HTR-8/SVneo (cell line): ENCODE measurements at regions not wholly inside any gene's neighbourhood (a gene's known extent, or its start where the extent isn't known, plus 50 kb on each side); places are given as distances from the start of the nearest gene placed in this dataset.
"Not testable (repeated sequence)": the region's sequence is repeated elsewhere in the genome, so short reads cannot be mapped to it uniquely, and the experiment has no call there.

Source experiments
- DNase-seq: peaks from one replicate; pipeline ENCODE4 v3.0.0; 2011; ENCODE audit warnings: low spot score, mixed read lengths; ENCODE audit not compliant: insufficient read length
- FAIRE-seq: peaks from 2 replicates; lab custom pipeline; 2011; peaks lifted over from hg19 to GRCh38; lab: Jason Lieb, UNC

DNA sequence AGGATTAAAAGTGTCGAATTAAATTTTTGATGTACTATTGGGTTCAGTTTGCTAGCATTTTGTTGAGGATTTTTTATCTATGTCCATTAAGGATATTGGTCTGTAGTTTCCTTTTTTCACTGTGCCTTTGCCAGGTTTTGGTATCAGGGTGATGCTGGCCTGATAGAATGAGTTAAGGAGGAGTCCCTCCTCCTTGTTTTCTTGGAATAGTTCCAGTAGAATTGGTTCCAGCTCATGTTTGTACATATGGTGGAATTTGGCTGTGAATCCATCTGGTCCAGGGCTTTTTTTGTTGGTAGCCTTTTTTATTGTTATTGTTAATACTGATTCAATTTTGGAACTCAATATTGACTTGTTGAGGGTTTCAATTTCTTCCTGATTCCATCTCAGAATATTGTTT is 141.8 kb downstream of the SIM1 start:
- no peak for DNase-seq

DNA sequence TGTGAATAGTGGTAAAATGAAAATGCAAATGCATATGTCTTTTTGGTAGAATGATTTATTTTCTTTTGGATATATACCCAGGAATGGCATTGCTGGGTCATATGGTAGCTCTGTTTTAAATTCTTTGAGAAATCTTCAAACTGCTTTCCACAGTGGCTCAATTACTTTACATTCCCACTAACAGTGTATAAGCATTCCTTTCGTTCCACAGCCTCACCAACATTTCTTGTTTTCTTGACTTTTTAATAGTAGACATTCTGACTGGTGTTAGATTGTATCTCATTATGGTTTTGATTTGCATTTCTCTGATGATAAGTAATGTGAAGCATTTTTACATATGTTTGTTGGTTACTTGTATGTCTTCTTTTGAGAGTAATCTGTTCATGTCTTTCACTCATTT is 144.0 kb downstream of the SIM1 start:
- DNase-seq: no peak
- no peak for FAIRE-seq

More for the DNA sequence above, 141.8 kb downstream of the SIM1 start:
- no peak for FAIRE-seq

DNA sequence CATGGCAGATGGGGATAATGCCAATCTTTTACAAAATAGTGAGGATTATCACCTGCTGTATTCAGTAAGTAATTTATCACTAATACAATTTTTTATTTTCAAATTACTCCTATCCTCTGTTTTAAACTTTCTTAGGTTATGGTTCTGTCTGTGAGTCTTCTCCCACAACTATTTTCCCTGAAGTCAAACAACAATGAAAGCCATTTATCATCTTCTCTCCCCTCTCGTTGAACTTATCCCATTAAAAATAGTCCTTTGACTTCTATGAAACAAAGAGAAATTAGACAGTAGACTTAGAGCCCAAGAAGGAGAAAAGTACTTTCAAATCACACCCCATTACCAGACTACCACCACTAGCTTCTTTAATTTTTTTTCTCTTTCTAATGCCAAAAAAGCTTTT is 147.7 kb downstream of the SIM1 start:
- FAIRE-seq (no peak), DNase-seq (no peak)

DNA sequence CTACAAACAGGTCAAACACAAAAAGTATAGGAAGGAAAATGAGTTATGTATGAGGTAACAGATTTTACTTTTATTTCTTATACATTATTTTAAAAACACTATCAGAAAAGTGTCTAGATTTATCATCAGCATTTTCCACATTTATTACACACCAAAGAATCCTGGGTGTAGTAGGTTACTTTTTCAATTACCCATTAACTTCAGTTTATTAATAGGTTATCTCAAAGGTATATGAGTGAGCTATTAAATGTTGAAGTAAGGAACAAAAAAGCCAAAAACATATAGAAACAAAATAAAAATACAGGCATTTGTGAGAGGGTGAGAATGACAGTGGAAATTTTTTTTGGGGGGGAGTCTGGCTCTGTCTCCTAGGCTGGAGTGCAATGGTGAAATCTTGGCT is 150.5 kb downstream of the SIM1 start:
- no peak for DNase-seq
- FAIRE-seq: no peak

DNA sequence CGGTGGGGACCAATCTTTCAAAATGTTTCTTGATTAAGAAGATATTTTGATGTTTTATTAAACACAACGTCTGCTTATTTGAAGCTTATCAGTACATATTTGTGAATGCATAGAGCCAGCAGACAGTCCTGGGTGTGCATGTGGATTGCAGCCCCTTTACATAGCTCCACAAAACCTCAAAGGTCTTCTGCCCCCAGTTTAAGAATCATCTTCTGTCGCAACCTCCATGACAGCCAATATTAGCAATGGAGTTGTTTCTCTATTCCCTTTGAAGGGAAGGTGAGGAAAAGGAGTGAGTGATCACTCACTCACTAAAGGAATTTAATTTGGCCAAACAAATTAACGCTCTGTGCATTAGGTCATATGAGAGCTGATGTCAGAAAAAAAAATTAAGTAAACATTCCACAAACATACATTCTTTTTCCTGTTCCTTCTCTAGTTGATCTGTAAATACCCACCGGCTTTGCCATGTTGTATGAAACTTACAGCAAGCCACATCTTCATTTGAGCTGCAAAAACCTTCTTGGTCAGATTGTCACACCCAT is 152.9 kb downstream of the SIM1 start:
- no peak for DNase-seq
- no peak for FAIRE-seq

DNA sequence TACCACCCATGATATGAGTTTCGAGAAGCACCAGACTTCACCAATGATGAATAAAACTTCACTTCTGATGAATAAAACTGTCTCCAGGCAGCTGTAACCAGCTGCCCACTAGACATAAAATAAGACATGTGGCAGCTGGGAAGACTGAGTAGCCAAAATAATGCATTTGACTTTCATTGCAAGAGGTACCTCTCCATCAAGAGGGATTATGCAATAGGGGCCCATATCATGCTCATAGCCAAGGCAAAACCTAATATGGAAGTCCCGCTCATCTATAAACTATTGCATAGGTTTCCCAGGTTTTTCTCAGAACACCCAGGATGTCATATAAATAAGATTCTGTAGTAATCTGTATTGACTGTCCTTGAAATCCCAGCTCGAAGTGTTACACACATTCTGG is 155.5 kb downstream of the SIM1 start:
- FAIRE-seq: no peak
- DNase-seq: no peak

DNA sequence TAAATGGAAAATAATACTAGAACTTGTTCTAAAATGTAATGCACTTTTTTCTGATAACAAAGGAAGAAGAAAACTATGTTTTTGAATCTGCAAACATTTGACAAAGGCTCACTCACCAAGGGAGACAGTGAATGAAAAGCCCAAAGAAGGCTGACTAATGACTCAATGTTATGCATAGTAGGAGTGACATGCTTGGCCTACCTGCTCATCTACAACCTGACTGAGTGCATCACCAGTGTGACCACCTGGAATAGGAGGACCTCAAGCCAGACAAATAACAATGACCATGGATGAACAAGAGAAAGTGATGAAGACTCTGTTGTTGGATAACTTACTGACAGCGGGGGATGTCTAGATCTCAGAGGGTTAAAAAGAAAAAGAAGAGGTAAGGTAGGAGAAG is 157.2 kb downstream of the SIM1 start:
- DNase-seq: no peak
- no peak for FAIRE-seq

DNA sequence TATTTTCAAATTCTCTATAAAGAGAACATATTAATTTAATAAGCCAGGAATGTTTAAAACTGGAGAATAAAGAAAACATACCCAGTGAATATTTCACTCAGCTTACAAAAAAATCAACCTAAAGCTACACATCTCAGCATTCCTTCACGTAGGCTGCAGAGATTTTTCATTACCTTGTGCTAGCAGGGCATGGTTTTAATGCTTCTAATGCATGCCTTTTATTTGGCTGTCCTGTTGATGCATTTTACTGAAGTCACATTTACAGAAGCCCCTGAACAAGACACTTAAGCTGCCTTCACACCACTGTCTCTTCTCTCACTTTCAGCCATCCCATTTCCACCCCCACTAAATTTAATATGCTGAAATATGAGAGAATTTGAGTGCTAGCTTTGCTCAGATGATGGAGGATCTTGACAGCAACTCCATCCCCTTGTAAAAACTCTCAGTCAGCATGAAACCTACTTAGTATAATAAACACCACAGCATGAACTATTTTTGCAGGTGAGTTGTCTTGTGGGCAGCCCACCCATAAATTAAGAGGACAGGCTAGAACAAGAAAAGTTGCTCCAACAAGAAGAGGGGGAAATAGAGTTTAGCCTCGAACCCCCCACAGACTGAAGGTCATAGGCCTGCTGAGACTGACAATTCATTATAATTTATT is 159.4 kb downstream of the SIM1 start:
- FAIRE-seq: no peak

DNA sequence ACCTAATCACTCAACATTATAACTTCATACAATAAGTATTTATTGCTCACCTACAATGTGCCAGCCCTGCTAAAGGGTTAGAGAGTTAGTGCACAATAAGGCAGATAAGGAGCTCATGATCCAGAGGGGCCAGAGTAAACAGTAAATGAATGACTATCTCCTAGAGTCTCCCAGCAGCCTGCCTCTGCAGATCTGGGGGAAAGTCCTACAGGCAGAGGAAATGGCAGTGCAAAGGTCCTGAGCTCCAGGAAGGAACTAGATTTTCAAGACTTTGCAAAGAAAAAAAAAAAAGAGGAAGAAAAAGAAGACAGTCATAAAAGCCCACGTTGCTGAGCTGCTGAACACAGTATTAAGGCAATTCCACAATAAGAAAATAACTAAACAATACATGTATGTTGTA is 160.1 kb downstream of the SIM1 start:
- FAIRE-seq (no peak), DNase-seq (no peak)

More for the DNA sequence above, 159.4 kb downstream of the SIM1 start:
- no peak for DNase-seq

DNA sequence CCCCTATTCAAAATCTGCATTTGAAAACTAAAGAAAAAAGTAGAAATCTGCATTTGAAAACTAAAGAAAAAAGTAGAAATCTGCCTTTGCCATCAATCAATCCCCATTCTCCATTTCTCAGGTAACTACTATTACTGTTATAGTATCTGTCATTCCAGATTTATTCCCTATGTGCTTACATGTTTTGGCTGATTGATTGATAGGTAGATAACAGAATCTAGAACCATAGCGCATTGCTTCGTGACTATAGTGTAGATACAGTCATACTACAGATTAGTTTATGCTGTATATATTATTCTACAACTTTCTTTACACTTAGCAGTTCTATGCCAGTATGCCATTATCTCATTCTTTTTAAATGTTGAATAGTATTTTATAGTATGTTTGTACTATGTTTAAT is 163.0 kb downstream of the SIM1 start:
- DNase-seq (no peak), FAIRE-seq (no peak)

DNA sequence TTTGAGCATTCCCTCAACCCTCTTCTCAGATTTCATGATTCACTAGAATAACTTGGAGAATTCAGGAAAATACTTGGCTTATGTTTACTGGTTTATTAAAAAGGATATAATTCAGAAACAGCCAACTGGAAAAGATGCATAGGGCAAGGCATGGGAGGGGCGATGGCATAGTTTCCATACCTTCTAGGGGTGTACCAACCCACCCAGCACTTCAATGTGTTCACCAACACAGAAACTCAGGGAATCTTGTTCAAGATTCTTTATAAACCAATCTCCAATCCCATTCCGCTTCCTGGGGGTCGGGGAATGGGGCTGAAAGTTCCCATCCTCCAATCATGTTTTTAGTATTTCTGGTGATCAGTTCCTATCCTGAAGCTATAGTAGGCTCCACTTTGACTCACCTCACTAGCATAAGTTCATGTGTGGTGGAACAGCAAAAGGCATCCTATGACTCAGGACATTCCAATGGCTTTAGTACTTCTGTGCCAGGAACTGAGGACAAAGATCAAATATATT is 164.4 kb downstream of the SIM1 start:
- peak; percentile 68 for DNase-seq
- FAIRE-seq: peak; percentile 83

DNA sequence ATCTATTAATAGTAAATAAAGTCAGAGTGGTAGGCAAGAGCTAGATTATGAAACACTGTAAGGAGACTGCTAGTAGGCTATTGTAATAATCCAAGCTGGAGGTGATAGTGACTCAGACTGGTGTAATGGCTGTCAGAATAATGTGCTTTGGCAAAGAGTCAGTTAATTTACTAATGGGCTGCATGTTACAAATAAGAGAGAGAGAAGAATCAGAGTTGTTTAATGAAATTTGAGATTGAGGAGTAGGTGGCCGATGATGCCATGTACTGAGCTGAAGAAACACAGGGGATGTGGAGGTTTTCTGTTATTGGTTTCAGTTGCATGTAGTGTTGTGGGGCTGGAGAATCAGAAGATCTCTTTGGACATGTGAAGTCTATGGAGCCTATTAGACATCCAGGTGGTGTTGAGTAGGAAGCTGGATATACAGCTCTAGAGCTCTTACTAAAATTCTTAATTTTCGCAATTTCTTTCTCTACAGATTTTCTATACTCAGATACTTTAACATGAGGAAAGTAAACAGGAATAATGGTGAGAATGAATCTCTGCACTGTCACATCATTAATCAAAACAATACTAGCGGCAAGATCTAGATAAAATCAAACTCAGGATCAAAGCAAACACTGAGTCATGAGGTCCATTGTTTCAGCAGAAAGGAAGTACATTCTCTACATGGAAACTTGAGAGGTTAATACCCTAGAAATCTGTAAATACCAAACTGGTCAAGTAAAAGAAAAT is 167.7 kb downstream of the SIM1 start:
- peak; percentile 27 for DNase-seq
- FAIRE-seq: no peak

DNA sequence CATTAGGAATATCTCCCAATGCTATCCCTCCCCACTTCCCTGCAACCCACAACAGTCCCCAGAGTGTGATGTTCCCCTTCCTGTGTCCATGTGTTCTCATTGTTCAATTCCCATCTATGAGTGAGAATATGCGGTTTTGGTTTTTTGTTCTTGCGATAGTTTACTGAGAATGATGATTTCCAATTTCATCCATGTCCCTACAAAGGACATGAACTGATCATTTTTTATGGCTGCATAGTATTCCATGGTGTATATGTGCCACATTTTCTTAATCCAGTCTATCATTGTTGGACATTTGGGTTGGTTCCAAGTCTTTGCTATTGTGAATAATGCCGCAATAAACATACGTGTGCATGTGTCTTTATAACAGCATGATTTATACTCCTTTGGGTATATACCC is 169.5 kb downstream of the SIM1 start:
- DNase-seq, FAIRE-seq: not testable (repeated sequence)

DNA sequence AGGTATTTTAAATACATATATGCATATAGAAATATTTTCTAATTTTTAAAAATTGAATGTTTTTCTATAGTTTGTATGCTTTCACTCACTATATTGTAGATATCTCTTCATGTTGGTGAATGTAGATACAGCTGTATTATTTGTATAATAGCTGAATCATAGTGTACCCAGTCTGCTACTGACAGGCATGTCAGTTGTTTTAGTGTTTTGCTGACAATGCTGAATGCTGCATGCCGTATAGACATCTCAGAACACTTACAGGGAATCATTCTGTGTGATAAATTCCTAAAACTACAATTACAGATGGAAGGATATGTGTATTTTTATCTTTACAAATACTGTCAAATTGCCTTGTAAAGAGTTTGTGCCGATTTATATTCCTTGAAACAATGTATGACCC is 175.4 kb downstream of the SIM1 start:
- FAIRE-seq: no peak
- no peak for DNase-seq

DNA sequence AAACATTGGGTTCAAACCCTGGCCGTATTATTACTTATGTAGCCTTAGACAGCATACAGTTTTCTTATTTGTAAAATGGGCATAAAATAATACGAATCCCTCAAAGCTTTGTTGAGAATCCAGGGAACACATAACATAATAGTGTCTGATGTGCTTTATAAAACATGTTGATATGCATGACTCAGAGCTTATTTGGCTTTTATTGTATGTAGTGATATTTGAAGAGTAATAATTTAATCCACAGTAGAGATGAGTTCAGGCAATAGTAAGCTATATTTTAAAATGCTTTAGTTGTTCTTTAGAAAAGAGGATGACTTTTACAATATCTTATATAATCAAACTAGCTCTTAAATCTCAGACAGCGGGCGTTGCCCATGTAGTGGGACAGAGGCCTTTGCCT is 176.4 kb downstream of the SIM1 start:
- FAIRE-seq: no peak
- no peak for DNase-seq

DNA sequence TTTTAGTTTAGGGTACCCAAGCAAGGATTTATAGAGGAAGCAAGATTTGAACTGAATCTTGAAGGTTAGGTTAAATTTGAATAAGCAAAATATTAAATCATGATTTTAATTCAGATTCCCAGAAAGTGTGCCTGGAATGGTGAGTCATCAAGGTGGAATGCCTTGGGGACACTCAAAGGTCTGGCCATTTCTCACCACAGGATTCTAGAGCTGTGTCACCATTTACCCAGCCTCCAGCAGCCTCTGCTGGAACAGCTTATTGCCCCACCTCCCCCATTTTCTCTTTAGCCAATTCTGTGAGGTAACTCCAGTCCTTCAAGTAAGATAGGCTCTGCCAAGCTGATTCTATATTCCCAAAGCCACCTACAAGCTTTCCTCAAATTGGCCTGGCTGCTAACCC is 181.4 kb downstream of the SIM1 start:
- DNase-seq (peak; percentile 21), FAIRE-seq (no peak)

DNA sequence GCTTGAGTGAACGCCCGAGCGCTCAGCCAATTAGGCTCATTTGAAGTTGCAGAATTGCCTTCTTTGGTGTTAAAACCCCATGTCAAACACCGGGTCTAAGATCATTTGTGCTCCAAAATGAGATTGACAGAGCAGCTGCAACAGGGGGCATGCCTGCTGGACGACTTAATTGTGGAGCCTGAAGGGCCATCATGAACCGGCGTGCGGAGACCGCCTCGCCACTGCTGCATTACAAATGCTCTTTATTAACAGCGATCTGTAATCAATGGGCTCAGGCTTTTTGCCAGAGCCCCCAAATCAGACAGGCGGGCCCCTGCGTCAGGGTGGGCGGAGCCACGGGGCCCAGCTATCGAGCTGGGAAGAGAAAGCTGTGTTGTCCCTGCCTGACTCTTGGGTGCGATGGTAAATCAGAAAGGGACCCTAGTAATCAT is 183.2 kb downstream of the SIM1 start:
- FAIRE-seq: no peak
- no peak for DNase-seq

DNA sequence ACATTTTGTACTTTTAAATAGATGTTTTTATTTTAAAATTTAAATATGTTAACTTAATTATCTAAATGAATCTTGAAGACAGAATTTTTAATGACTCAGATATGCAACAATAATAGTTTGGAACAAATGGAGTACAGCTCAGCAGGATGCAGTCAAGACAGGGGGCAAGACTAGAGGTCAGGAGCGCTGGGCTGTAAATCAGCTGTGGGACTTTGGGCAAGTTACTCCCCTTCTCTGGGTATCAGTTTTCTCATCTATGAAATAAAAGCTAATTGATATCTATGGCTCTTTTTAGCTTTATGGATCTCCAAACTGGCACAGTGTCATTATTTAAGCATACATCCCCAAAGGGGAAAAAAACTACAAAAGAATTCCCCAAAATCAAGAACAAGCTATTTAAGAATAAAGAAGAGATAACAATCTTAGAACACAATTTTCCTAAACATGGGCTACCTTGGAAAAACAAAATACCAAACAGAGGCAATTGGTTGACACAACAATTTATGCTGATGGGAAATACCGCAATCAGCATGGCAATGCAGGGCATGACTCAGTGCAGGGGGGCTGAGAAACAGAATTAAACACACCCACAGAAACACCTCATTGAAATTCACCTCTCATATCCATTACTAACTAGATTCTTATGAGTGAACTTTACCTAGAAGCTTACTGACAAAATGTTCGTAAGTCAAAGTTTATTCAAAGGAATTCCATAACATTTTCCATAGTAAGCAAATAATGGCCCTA is 188.2 kb downstream of the SIM1 start:
- FAIRE-seq: no peak
- DNase-seq: no peak

DNA sequence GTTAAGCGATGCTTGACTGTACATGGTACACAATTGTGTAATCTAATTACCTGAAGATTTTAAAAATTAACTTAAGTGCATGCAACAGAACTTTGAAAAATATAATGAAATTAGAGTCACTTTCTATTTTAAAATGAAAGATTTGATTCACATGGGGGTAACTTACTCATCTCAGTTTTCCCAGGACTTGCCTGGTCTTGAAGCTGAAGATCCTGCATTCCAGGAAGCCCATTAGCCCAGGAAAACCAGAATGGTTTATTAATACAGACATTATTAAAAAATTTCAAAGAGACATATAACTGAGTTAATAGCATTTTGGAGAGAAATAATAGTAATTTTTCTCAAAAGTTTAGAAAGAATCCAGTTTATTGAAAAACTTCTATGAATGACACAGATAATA is 190.6 kb downstream of the SIM1 start:
- no peak for FAIRE-seq

DNA sequence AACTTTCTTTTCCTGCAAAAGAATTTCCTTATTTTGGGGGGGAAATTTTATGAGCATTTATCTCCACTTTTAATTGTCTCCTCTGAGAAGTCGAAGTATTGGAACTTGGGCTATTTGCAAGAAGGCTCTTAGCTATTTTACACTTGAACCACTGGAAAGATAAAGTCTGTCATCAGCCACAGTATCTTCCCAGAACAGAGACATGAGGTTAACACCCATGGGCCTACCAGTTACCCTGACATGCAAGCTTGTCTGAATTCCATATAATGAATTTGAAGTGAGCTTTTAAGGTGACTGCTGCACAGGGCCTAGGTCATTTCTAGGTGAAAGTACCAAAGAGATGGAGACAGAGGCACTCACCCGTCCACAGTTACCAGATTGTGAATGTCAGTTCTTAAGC is 193.1 kb downstream of the SIM1 start:
- DNase-seq: no peak
- FAIRE-seq: no peak

More for the DNA sequence above, 190.6 kb downstream of the SIM1 start:
- DNase-seq: no peak

DNA sequence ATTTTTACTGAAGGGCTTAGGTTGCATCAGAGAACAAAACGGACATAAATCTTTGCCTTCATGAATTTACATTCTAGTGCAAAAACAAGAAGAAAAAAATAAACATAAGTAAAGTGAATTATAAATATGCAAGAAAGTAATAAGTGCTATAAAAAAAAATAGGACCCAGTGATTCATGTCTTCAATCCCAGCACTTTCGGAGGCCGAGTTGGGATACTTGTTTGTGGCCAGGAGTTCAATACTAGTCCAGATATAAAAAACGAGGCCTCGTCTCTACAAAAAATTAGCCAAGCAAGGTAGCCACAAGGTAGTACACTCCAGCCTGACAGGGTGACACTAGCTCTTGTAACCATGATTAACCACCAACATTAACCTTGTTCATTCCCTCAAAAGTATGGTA is 193.5 kb downstream of the SIM1 start:
- FAIRE-seq (no peak), DNase-seq (no peak)
